HL-60 (cell line): ENCODE measurements at regions not wholly inside any gene's neighbourhood (a gene's known extent, or its start where the extent isn't known, plus 50 kb on each side); places are given as distances from the start of the nearest gene placed in this dataset.

Experiments
- DNase-seq, 2 experiments: peaks; one replicate each; pipeline ENCODE4 v3.0.0-alpha.2; 2010 to 2020; ENCODE audit warnings: low read depth in 1 of 2, low spot score in 1 of 2
- H3K27ac ChIP-seq: fragments of 250-450 bp; sonication (Bioruptor Pico); replicated peaks from 2 replicates; pipeline ENCODE4 v1.5.1; 2020; ENCODE audit warnings: mild to moderate bottlenecking, moderate library complexity
- H3K27me3 ChIP-seq: fragments of 250-450 bp; sonication (Bioruptor Pico); 2 replicates; pipeline ENCODE4 v1.5.1; 2021; ENCODE audit warnings: mild to moderate bottlenecking, moderate library complexity; ENCODE audit not compliant: insufficient read depth, poor library complexity, severe bottlenecking
- H3K4me3 ChIP-seq: replicated peaks from 2 replicates; pipeline ENCODE4 v1.5.1; 2011; ENCODE audit warnings: mild to moderate bottlenecking, control low read depth, low read length; ENCODE audit not compliant: insufficient read depth
- CTCF ChIP-seq: IDR thresholded peaks from one replicate; pipeline ENCODE4 v1.5.1; 2011; ENCODE audit warnings: low read length, control low read depth, inconsistent platforms; ENCODE audit not compliant: insufficient read depth
- GABPA ChIP-seq: IDR thresholded peaks from 2 replicates; pipeline ENCODE4 v1.6.1; 2012; ENCODE audit warnings: low read depth
- POLR2AphosphoS5 ChIP-seq: IDR thresholded peaks from 2 replicates; pipeline ENCODE4 v1.6.1; 2012; ENCODE audit warnings: low read depth
- REST ChIP-seq: IDR thresholded peaks from 2 replicates; pipeline ENCODE4 v1.6.1; 2012; ENCODE audit warnings: low read depth; ENCODE audit not compliant: insufficient replicate concordance
- SPI1 ChIP-seq: IDR thresholded peaks from 2 replicates; pipeline ENCODE4 v1.6.1; 2012; ENCODE audit warnings: low read depth, mild to moderate bottlenecking, borderline replicate concordance

GRCh38 chr1:83762416-83762815 lies 236.5 kb downstream of the TTLL7 start:
- TF ChIP-seq REST = no peak
- no peak for TF ChIP-seq POLR2AphosphoS5
- no peak for TF ChIP-seq CTCF
- TF ChIP-seq SPI1 = no peak
- no peak for TF ChIP-seq GABPA
- DNase-seq = no peak
- H3K27me3 ChIP-seq = no peaks in the 10 kb centered on the region
- no peak overlapping the region for H3K4me3 ChIP-seq
- H3K27ac ChIP-seq = no peak overlapping the region

GRCh38 chr1:83762039-83762365 lies 236.9 kb downstream of the TTLL7 start:
- H3K27me3 ChIP-seq = no peaks in the 10 kb centered on the region
- DNase-seq = no peak
- TF ChIP-seq GABPA = no peak
- no peak overlapping the region for H3K27ac ChIP-seq
- no peak overlapping the region for H3K4me3 ChIP-seq

- peak in 1 of 2 experiments; percentile 26 for DNase-seq
- no peak overlapping the region for H3K4me3 ChIP-seq
- no peak overlapping the region for H3K27ac ChIP-seq
- TF ChIP-seq POLR2AphosphoS5 = no peak
- no peak for TF ChIP-seq GABPA
- TF ChIP-seq SPI1 = no peak
- no peak for TF ChIP-seq REST
- TF ChIP-seq CTCF = no peak
- H3K27me3 ChIP-seq = no peaks in the 10 kb centered on the region
Measured at GRCh38 chr1:83761167-83762038, 237.5 kb downstream of the TTLL7 start.

GRCh38 chr1:83760226-83761021 lies 238.5 kb downstream of the TTLL7 start:
- Histone ChIP-seq H3K4me3 (no peak overlapping the region), H3K27me3 (no peaks in the 10 kb centered on the region), H3K27ac (no peak overlapping the region)
- DNase-seq = no peak
- TF ChIP-seq REST (no peak), GABPA (no peak)
